OCI-LY1 (cell line): ENCODE measurements at regions not wholly inside any gene's neighbourhood (a gene's known extent, or its start where the extent isn't known, plus 50 kb on each side); places are given as distances from the start of the nearest gene placed in this dataset.

Experiments used
- EZH2 ChIP-seq: fragments of 200-600 bp; sonication (generic), shearing (Covaris generic); IDR thresholded peaks from 2 replicates; pipeline ENCODE4 v1.8.0; 2017; ENCODE audit warnings: borderline replicate concordance, mixed run types, mild to moderate bottlenecking, antibody characterized with exemption, low read length, moderate library complexity, mixed read lengths
- TF ChIP-seq, protein P1 (sequence below): fragments of 200-600 bp; sonication (generic), shearing (Covaris generic); IDR thresholded peaks from 2 replicates; pipeline ENCODE4 v1.5.1; 2017; ENCODE audit warnings: mild to moderate bottlenecking, antibody characterized with exemption, low read length, moderate library complexity, mixed read lengths

- TF ChIP-seq, protein P1, sequence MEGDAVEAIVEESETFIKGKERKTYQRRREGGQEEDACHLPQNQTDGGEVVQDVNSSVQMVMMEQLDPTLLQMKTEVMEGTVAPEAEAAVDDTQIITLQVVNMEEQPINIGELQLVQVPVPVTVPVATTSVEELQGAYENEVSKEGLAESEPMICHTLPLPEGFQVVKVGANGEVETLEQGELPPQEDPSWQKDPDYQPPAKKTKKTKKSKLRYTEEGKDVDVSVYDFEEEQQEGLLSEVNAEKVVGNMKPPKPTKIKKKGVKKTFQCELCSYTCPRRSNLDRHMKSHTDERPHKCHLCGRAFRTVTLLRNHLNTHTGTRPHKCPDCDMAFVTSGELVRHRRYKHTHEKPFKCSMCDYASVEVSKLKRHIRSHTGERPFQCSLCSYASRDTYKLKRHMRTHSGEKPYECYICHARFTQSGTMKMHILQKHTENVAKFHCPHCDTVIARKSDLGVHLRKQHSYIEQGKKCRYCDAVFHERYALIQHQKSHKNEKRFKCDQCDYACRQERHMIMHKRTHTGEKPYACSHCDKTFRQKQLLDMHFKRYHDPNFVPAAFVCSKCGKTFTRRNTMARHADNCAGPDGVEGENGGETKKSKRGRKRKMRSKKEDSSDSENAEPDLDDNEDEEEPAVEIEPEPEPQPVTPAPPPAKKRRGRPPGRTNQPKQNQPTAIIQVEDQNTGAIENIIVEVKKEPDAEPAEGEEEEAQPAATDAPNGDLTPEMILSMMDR: no peak
- TF ChIP-seq EZH2: no peak
These were observed 2302.2 kb upstream of the RAG2 start for GRCh38 chr11:38900211-38900610.
